ENCODE measurements at regions not wholly inside any gene's neighbourhood (a gene's known extent, or its start where the extent isn't known, plus 50 kb on each side); places are given as distances from the start of the nearest gene placed in this dataset.

- TF ChIP-seq ZNF843 (tag by site-specific recombination; IDR thresholded peaks at IDR 0.05) (no peak), ZNF621 (tag by site-specific recombination; IDR thresholded peaks at IDR 0.05) (no peak), CTCF (tag by site-specific recombination; IDR thresholded peaks at IDR 0.05) (no peak), INSM2 (tag by site-specific recombination; IDR thresholded peaks at IDR 0.05) (no peak), ZNF501 (tag by site-specific recombination; IDR thresholded peaks at IDR 0.05) (no peak), TCF7L2 (IDR thresholded peaks at IDR 0.05; ENCODE audit: borderline replicate concordance, low read depth, low read length) (no peak), YY1 (tag by site-specific recombination; IDR thresholded peaks at IDR 0.05) (no peak), ZNF121 (tag by site-specific recombination; IDR thresholded peaks at IDR 0.05) (no peak), ZBTB20 (tag by site-specific recombination; IDR thresholded peaks at IDR 0.05) (no peak)
These were observed 465.8 kb upstream of the SYT1 start for GRCh38 chr12:78398750-78399149.

Data from HEK293 (cell line).